Fibroblast of skin of right quadriceps (primary cell): ENCODE measurements at regions not wholly inside any gene's neighbourhood (a gene's known extent, or its start where the extent isn't known, plus 50 kb on each side); places are given as distances from the start of the nearest gene placed in this dataset.

Experiments
- DNase-seq: peaks from one replicate; pipeline ENCODE4 v3.0.0-alpha.2; 2013

DNA sequence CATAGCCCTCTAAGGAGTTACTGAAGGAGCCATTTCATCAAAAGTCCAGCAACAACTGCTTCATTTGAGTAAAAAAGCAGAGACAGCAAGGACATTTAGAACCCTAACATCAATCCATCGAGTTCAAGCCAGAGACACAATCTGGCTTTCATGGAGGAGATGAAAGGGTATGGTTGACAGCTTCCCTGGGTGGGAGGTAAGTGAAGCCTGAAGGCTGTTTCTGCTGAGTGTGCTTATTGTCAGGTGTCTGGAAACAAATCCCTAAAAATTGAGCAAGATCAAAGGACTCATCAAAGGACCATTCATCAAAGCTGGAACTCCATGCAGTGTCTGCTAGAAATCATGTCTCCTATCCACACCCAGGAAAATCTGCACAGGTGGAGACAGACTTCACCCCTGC, 104.4 kb upstream of the CCDC196 start:
- DNase-seq = no peak

DNA sequence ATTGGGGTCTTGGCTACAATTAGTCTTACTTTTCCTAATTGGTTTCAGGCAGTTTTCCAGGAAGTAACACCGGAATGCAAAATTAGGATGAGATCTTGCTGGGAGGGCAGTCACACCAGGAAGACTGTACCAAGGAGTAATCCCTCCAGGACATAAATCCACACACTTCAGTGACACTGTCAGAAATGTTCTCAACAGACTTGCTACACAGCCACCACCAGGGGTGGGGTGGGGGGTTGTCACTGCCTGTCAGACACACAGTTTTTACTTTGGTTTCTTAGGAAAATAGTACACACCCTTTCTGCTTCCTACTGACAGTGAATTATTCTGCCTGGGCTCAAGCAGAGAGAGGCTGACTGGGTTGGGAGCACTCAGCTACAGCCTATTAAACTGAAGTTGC, 102.9 kb upstream of the CCDC196 start:
- DNase-seq = no peak

DNA sequence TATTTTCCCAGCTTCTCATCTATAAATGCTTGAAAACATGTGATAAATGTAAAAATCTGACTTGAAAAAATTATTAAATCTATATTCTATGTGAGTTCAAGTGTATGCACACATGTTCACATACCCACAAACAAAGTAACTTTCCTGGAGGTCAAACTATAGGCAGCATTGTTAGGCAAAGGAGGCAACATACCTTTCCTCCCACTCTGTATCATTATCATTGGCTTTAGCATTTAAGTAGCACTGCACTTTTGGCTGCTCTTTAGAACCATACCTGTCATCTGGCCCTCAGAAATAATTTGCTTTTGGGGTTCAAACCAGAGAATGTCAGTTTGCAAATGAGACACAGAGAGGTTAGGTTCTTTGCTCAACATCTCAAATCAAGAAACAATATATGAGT, 102.4 kb upstream of the CCDC196 start:
- DNase-seq = no peak

DNA sequence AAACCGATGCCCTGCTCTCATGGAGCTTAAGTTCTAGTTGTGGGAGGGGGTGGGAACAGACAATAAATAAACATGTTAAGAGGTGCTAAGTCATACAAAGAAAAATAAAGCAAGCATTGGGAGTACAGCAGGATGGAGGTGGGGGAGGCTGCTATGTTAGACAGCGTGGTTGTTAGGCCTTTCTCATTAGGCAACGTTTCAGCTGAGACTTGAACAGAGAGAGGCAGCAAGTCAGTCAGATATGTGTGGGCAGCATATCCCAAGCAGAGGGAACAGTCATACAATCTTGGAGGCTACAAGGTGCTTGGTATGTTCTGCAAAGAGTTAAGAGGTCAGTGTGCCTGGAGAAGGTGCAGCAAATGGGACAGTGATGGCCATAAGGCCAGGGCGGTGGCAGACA, 97.7 kb upstream of the CCDC196 start:
- no peak for DNase-seq

DNA sequence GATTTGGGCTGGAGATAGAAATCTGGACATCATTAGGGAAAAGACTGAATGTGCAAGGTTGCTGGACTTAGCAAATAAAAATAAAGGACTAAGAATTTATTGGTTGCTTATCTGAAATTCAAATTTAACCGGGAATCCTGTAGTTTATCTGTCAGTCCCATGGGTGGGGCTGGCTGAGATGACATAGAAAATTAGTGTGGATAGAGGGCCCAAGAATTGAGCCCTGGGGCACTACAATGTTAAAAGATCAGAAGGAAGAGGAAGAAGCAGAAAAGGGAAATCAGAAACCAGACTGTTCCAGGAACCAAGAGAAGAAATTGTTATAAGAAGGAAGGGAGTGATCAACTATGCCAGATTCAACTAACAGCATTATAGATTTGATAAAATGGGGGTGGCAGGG, 96.7 kb upstream of the CCDC196 start:
- DNase-seq = no peak

DNA sequence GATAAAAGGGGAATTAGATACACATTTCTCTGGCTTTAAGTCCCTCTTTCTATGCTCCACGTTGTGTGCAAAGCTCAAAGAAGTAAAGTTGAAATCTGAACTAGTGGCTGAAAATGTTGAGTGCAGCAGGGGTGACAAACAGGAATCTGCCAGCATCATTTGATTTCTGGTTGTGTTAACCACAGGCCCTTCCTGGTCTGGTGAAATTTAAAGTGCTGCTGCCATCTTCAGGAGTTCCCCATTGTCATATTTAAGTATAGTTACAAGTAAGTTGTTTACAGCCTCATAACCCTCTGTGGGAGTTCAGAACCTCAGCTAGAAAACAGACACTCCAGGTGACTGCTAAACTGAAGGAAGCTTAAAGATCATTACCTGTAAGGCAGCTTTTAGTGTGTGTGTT, 90.9 kb upstream of the CCDC196 start:
- no peak for DNase-seq

DNA sequence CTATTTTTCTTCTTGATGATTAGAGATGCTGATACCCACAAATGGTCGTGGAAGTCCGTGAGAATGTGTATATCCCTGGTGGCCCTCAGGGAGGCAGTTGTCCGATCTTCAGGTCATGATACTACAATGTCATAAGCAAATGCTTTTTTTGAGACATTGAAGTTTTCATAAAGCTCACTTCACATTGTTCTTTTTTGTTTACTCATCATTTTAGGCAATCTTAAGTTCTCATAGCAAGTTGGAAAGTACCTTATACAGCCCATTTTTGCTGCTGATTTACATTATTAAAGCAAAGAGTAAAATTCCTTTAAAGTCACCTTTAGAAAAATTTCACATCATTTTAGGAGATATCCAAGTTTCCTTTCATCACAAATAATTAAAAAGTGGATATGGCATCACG, 90.0 kb upstream of the CCDC196 start:
- no peak for DNase-seq

DNA sequence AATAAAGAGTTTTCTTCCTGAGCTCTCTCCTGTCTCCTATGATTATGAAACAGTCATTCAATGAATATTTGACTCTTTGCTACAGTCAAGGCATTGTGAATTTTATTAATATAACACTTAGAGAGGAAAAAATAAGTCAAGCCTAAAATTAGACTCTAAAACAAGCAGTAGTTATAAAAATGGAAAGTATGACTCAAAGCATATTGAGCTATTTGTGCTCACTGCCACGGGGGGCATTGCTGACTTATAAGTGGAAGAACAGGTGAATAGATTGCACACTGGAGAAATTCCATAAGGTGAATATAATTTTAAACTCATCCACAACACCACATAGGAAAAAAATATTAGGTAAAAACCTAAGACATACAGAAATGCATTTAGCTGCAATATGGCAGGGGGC, 87.7 kb upstream of the CCDC196 start:
- DNase-seq = no peak

DNA sequence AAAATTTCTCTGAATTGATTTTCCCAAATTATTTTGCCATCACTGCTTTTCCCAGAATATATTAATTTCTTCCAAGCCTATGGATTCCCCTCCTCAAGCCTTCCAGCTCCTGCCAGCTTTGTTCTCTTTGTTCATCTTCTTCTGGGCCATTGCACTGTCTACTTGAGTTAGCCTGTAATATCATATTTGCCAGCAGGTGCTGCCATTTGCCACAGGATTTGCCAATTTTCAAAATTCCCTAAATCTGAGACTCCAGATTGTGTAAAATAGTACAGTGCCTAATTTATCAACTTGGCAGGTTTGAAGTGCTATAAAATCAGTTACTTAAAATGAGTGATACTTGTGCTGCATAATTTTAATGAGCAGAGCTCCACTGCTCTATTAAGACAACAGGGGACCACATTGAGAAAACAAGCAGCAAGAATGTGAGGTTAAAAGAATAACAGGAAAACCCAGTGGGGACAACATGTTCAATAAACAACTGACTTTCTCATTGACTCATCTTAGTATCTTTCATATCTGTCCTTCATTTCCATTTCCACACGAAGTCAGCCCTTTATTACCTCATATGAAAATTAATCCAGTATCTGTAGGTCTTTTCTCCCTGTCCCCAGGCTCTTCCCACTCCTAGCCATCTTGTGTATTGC, 84.6 kb upstream of the CCDC196 start:
- no peak for DNase-seq

DNA sequence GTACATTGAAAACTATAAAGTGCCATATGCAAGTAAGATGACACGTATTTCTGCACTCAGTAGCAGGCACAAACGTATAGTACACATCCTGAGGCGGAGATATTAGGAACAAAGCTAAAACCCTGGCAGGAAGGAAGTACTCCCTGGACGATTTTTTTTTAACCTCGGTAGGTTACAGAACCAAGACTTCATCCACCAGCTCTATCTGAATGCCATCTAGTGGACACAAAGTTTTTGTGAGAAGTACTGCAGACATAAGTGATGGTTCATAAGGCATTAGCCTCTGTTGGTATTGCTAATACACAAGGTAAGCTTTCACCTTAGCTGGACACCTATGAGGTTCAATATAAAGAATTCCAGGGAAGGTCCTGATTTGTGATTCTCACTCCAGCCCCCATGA, 83.0 kb upstream of the CCDC196 start:
- peak; percentile 5 for DNase-seq

DNA sequence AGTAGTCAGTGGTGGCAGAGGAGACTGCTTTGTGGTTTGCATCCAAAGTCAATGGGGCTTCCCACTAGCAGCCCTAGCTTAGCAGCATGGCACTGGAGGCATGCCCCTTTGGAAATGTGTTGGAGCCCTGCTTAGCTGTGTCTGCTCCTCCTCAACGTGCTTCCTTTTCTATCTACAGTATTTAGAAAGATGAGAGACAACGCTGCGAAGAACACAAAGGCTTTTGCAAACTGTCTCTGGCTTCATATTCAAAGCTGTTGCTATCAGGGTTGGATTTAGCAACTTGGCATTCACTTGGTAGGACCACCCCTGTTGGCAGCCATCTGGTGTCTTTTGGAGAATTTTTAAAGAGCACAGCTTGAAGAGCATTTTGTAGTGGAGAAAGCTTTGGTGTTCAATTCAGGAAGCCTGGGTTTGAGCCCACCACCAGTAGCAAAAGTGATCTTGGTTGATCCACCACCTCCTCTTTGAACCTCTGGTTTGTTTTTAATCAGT, 82.1 kb upstream of the CCDC196 start:
- no peak for DNase-seq

DNA sequence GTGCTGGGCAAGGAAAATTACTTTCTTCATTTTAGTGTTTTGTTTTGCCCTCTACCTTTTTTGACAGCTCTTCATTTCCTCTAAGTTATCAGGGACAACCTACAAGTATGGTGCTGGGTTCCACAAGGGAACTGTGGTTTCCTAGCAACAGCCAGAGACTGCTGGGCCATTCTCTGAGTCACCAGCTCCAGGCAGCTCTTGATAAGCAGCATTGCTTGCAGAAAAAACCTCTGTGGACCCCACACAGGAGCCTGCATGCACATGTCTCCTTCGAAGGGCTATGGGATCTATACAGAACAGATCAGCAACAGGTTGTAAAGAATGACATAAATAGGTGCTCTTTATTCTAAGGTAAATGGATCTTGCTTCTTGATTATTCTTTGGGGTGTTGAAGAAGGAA, 81.0 kb upstream of the CCDC196 start:
- DNase-seq = peak; percentile 2

DNA sequence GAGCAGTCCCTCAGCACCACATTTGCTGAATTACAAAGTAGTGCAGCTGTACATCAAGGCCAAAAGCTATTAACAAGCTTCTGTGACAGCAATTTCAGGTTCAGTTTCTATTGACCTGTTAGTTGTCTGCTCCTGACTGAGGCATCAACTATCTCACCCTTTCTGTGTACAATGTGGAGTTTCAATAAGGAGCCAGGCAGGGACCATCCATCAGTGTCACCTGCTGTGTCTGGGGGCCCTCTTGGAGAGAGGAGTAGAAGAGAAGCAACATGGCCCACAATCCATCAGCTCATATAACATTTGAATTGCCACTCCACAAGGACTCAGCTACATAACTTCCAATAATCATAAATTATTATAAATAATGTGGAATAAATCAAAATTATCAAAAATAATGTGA, 72.3 kb upstream of the CCDC196 start:
- no peak for DNase-seq

DNA sequence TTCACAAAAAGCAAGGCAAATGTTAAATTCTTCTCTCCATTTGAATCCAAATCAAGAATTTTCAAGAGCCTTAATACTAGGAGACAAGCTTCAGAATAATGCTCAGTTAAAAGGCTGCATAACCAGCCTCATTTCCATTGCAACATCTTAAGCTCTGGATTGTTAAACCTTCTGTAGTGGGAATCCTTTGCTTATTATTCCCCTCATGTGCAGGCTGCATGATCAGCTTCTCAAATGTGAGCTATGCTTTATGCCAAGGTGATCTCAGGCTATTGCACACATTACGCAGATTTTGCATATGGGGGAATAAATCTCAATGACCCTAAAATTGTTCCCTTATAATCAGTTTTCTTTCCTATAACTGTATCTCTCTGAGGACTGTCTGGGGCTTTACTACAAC, 71.7 kb upstream of the CCDC196 start:
- no peak for DNase-seq

DNA sequence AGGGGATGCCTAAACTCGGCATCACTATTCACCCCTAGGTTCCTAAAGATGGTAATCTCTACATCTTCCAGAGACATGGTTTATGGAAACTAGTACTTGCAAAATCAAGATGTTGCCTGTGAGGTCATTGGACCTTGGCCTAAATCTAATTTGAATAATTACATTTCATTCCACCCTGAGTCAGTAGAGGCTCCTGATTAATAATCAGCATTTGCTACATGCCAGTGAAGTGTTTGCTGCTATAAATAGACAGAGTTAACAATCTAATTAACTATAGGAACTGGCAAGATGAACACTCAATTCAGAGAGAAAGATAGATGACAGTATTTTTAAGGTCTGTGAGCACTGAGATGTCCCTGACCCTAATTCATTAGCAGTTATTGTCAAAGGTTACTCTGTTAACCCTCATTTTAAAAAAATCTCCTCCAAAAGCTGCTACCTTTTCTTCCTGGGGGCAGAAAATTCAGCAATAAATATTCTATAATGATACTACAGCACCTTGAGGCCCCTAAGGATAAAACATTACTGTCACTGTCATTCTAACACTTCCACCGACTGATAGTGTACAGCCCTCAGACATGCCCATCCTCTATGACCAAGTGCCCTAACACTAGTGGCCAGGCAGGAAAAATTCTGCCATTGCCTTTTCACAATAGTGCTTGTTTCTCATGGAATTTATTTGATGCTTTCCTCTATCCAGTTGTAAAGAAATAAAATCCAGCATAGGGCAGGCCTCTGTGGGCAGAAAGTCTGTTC, 65.7 kb upstream of the CCDC196 start:
- no peak for DNase-seq

DNA sequence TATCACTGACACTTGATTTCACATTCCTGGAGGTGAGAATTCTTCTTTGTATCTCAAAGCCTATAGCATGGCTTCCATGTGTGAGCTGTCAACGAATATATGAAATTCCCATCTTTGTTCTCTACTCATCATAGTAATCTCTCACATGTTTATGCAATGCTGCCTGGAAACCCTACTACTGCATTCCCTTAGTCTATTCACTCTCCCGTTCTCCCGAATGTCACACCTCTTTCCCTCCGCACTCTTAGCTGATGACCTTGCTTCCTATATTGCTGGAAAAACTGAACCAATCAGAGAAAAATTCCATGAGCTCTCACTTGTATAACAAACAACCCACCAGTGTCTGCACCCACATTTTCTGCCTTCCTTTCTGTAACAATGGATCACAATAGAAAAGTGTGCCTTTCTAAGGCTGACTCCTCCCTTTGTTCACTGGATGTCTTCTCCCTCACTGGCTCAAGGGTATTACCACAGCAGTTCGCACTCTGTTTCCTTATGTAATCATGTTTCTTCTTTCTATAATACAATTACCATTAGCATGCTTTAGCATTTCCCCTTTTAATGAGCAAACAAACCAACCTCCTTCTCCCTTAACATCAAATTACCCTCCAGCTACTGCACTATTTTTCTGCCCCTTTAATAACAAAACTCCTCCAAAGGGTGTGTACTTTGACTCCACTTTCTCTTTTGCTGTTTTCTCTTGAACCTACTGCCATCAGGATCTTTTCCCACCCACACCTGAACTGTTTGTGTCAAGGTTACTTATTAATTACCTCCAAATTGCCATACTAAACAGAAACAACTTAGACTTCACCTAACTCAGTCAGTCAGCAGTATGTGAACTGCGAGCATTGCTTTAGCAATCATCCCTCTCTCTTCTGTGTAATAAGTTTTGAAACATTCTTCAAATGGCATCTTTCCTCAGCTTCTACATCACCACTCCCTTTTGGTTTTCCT, 63.9 kb upstream of the CCDC196 start:
- no peak for DNase-seq

DNA sequence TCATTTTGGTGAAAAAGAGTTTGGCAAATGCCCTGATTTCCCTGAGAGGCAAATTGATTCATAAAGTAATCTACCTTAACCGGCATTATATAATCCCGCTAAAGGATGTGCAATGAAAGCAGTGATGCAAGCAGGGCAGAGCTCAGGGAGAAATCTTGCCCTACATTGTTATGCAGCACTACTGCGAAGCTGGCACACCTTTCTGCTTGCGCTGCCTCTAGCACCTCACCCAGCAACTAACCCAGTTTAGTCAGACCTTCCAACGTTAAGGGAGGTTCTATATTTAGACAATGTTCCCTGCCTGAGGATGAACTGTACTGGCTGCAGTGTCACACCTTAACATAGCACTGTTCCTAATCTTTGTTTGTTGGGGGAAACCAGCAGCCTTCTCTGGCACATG, 60.8 kb upstream of the CCDC196 start:
- no peak for DNase-seq

DNA sequence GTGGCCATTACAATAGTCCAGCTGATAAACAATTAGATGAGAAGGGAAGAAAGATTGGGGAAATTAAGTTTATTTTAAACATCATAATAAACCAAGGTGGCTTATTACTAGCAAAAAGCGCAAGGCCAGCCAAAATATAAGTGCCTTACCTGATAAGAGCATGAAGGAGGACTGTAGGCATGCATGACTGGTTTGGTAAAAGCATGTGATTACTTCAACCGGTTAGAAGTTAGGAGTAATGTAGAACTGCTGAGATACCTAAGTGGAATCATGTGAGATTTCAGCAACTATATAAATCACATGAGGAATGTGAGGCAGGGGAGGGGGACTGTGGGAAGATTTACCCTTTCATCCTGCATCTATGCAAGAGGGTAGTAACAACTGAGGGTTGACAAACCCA, 59.7 kb upstream of the CCDC196 start:
- DNase-seq = no peak

DNA sequence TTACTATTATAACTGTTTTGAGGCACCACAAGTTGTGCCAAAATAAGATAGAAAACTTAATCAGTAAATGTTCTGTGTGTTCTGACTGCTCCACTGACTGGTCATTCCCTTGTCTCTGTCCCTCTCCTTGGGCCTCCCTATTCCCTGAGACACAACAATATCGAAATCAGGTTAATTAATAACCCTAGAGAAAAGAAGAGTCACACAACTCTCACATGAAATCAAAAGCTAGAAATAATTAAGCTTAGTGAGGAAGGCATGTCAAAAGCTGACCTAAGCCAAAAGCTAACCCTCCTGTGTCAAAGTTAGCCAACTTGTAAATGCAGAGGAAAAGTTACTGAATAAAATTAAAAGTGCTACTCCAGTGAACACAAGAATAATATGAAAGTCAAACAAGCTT, 53.8 kb upstream of the CCDC196 start:
- no peak for DNase-seq

DNA sequence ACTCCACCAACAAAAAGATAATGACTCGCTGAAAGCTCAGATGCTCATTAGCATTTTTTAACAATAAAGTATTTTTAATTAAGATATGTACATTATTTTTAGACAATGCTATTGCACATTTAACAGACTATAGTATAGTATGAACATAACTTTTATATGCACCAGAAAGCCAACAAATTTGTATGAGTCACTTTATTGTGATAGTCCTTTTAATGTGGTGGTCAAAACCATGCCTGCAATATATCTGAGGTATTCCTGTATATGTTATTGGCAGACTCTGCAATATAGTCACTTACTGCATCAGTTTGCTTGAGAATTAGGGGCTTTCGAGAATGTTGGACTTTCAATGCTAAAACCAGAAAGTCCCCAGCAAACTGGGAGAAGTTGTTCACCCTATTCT, 51.7 kb upstream of the CCDC196 start:
- DNase-seq = no peak

DNA sequence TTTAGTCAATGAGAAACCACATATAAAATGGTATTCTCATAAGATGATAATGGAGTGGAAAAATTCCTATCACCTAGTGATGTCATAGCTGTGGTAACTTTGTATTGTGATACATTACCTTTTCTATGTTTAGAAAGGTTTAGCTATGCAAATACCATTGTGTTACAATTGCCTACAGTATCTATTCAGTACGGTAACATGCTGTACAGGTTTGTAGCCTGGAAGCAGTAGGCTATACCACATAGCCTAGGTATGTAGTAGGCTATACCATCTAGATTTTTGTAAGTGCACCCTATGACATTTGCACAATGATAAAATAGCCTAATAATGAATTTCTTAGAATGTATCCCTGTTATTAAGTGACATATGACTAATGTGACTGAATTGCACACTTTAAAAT, 50.5 kb upstream of the CCDC196 start:
- DNase-seq = no peak
